ENCODE measurements at regions not wholly inside any gene's neighbourhood (a gene's known extent, or its start where the extent isn't known, plus 50 kb on each side); places are given as distances from the start of the nearest gene placed in this dataset.

- Histone ChIP-seq H3K79me2 (ENCODE audit: control insufficient read depth, insufficient read depth, low read length) (no peaks in the 10 kb centered on the region), H3K4me2 (ENCODE audit: insufficient read depth, low read length) (no peak overlapping the region), H4K20me1 (replicated peaks; ENCODE audit: control insufficient read depth, insufficient read depth, low read length) (no peaks in the 10 kb centered on the region), H3K36me3 (ENCODE audit: control insufficient read depth, insufficient read depth, low read length) (no peaks in the 10 kb centered on the region), H3K27ac (ENCODE audit: extremely low read depth, low read depth, low read length) (no peak overlapping the region), H3K9me3 (replicated peaks; ENCODE audit: control insufficient read depth, insufficient read depth, low read depth, low read length) (no peaks in the 10 kb centered on the region), H2AFZ (ENCODE audit: low read depth, low read length) (no peak overlapping the region), H3K4me1 (replicated peaks in 1 of 2; ENCODE audit: control insufficient read depth in 2 of 2, insufficient read depth in 2 of 2, low read length in 2 of 2) (no peaks in the 10 kb centered on the region), H3K27me3 (ENCODE audit: control insufficient read depth in 2 of 2, insufficient read depth in 2 of 2, low read length in 2 of 2) (peaks cover 11 to 14% of the 10 kb centered on the region in 2 experiments; a peak in 3 of 5 replicates), H3K9ac (ENCODE audit: insufficient read depth in 1 of 2, low read depth in 2 of 2, low read length in 2 of 2) (no peak overlapping the region), H3K4me3 (no peak overlapping the region), H3K9me1 (ENCODE audit: control insufficient read depth, insufficient read depth, low read length) (no peaks in the 10 kb centered on the region)
- ChIA-PET POLR2A (no interaction called here), CTCF (ENCODE audit: low intra/inter-chr PET ratio) (no interaction called here)
- WGBS (ENCODE audit: insufficient coverage, low coverage, missing lambda C conversion rate): 0% methylated on average over 2 of the region's 2 CpGs
- intact Hi-C loops (cut with micrococcal nuclease) (no loop called here), in situ Hi-C loops (cut with MboI) (no loop called here)
- FAIRE-seq (no peak), DNase-seq (ENCODE audit: extremely low read depth in 1 of 4, low spot score in 3 of 4) (no peak), ATAC-seq (no peak)
- TF ChIP-seq FOXK2 (conservative IDR thresholded peaks at IDR 0.05 in 1 of 2, IDR thresholded peaks at IDR 0.05 in 1 of 2; ENCODE audit: low read depth in 2 of 2): no peak
- no peak for TF ChIP-seq RNF219 (CRISPR knock-in tag; IDR thresholded peaks at IDR 0.05)
- TF ChIP-seq ZNF143 (CRISPR knock-in tag; IDR thresholded peaks at IDR 0.05): no peak
- TF ChIP-seq RUNX1 (IDR thresholded peaks at IDR 0.05; ENCODE audit: low read depth): no peak
- no peak for TF ChIP-seq ZNF282 (CRISPR knock-in tag; IDR thresholded peaks at IDR 0.05)
- TF ChIP-seq SRSF7 (optimal IDR thresholded peaks at IDR 0.05; ENCODE audit: low read depth, low read length): no peak
- TF ChIP-seq MAFK (IDR thresholded peaks at IDR 0.05; ENCODE audit: low read length): no peak
- TF ChIP-seq ZNF316 (IDR thresholded peaks at IDR 0.05): no peak
- TF ChIP-seq NR1H2 (CRISPR knock-in tag; IDR thresholded peaks at IDR 0.05): no peak
- no peak for TF ChIP-seq MAZ (CRISPR knock-in tag; conservative IDR thresholded peaks at IDR 0.05 in 1 of 2, IDR thresholded peaks at IDR 0.05 in 1 of 2)
- TF ChIP-seq ARID2 (IDR thresholded peaks at IDR 0.05): no peak
- no peak for TF ChIP-seq ETV5 (CRISPR knock-in tag; IDR thresholded peaks at IDR 0.05; ENCODE audit: low read depth)
- TF ChIP-seq TRIM24 (IDR thresholded peaks at IDR 0.05): no peak
- TF ChIP-seq, protein P1, sequence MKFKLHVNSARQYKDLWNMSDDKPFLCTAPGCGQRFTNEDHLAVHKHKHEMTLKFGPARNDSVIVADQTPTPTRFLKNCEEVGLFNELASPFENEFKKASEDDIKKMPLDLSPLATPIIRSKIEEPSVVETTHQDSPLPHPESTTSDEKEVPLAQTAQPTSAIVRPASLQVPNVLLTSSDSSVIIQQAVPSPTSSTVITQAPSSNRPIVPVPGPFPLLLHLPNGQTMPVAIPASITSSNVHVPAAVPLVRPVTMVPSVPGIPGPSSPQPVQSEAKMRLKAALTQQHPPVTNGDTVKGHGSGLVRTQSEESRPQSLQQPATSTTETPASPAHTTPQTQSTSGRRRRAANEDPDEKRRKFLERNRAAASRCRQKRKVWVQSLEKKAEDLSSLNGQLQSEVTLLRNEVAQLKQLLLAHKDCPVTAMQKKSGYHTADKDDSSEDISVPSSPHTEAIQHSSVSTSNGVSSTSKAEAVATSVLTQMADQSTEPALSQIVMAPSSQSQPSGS (CRISPR knock-in tag; IDR thresholded peaks at IDR 0.05): no peak
- no peak for TF ChIP-seq PCBP2 (IDR thresholded peaks at IDR 0.05; ENCODE audit: low read depth, low read length, poor library complexity, severe bottlenecking)
- TF ChIP-seq ZNF586 (CRISPR knock-in tag; conservative IDR thresholded peaks at IDR 0.05): no peak
- TF ChIP-seq FUS (optimal IDR thresholded peaks at IDR 0.05; ENCODE audit: low read depth, low read length): no peak
- BruUV-seq (replicated peaks): no TSS peak
These were observed 81.0 kb downstream of the ASCL4 start for GRCh38 chr12:107855471-107855870.

Measured in K562 (cell line).